Mesothelial cell of epicardium (in vitro differentiated cells): ENCODE measurements at regions not wholly inside any gene's neighbourhood (a gene's known extent, or its start where the extent isn't known, plus 50 kb on each side); places are given as distances from the start of the nearest gene placed in this dataset.

Experiments used
- DNase-seq, 2 experiments: peaks; one replicate each; pipeline ENCODE4 v3.0.0; 2021; ENCODE audit warnings: low spot score in 2 of 2; ENCODE audit not compliant: unreplicated experiment in 2 of 2
- H3K27ac Mint-ChIP-seq: 2 replicates; pipeline ENCODE4 v1.8.0; 2021; ENCODE audit warnings: mixed read lengths
- H3K27me3 Mint-ChIP-seq: 2 replicates; pipeline ENCODE4 v1.8.0; 2021; ENCODE audit warnings: low read depth, mixed read lengths
- H3K36me3 Mint-ChIP-seq: 2 replicates; pipeline ENCODE4 v1.8.0; 2021; ENCODE audit warnings: mixed read lengths
- H3K4me1 Mint-ChIP-seq: 2 replicates; pipeline ENCODE4 v1.8.0; 2021; ENCODE audit warnings: mixed read lengths
- H3K4me3 Mint-ChIP-seq: 2 replicates; pipeline ENCODE4 v1.8.0; 2021; ENCODE audit warnings: mild to moderate bottlenecking, moderate library complexity, mixed read lengths
- H3K9me3 Mint-ChIP-seq: 2 replicates; pipeline ENCODE4 v1.8.0; 2021; ENCODE audit warnings: mixed read lengths
- CTCF ChIP-seq: fragments of 200-600 bp; sonication (generic); IDR thresholded peaks from one replicate; pipeline ENCODE4 v1.5.0; 2021; ENCODE audit warnings: antibody characterized with exemption; ENCODE audit not compliant: unreplicated experiment

- Mint-ChIP-seq H3K4me1 (no peaks in the 10 kb centered on the region), H3K9me3 (peaks cover 10% of the 10 kb centered on the region), H3K36me3 (no peaks in the 10 kb centered on the region), H3K4me3 (no peak overlapping the region), H3K27ac (no peak overlapping the region), H3K27me3 (no peaks in the 10 kb centered on the region)
- no peak for DNase-seq
- no peak for TF ChIP-seq CTCF
These were observed 204.2 kb upstream of the COL8A1 start for GRCh38 chr3:99434190-99434589.

GRCh38 chr3:99430348-99431134 is 207.9 kb upstream of the COL8A1 start:
- no peak overlapping the region for H3K27ac Mint-ChIP-seq
- no peaks in the 10 kb centered on the region for H3K36me3 Mint-ChIP-seq
- DNase-seq = no peak
- H3K4me1 Mint-ChIP-seq = no peaks in the 10 kb centered on the region
- TF ChIP-seq CTCF = no peak
- H3K4me3 Mint-ChIP-seq = no peak overlapping the region
- no peaks in the 10 kb centered on the region for H3K9me3 Mint-ChIP-seq
- peaks cover 2% of the 10 kb centered on the region for H3K27me3 Mint-ChIP-seq

- H3K9me3 Mint-ChIP-seq = no peaks in the 10 kb centered on the region
- H3K4me3 Mint-ChIP-seq = no peak overlapping the region
- H3K36me3 Mint-ChIP-seq = no peaks in the 10 kb centered on the region
- H3K27me3 Mint-ChIP-seq = peaks cover 2% of the 10 kb centered on the region
- no peak for DNase-seq
- no peak overlapping the region for H3K27ac Mint-ChIP-seq
- no peak for TF ChIP-seq CTCF
- no peaks in the 10 kb centered on the region for H3K4me1 Mint-ChIP-seq
These were observed 208.9 kb upstream of the COL8A1 start for GRCh38 chr3:99429502-99429901.

- no peak overlapping the region for H3K4me3 Mint-ChIP-seq
These were observed 212.5 kb upstream of the COL8A1 start for GRCh38 chr3:99425930-99426329.

DNA sequence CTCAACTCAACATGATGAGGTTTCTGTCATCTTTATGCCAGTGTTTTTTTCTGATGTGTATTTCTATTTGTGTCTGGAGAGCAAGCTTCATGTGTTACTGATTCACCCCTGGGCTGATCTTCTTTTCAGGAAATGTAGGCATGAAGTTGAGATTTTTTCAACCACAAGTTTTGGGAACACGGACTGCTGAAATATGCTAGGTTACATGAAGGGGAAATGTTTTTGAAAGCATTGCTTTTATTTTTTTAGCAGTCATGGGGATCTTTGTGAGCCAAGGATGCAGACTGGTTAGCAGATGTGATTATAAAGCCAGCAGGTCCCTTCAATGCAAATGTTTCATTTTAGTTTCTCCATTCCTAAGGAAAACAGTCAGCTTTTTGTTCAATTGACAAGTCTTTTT is 219.3 kb upstream of the COL8A1 start:
- Mint-ChIP-seq H3K36me3 (no peaks in the 10 kb centered on the region), H3K9me3 (peaks cover 7% of the 10 kb centered on the region), H3K4me3 (no peak overlapping the region), H3K27me3 (no peaks in the 10 kb centered on the region), H3K4me1 (no peaks in the 10 kb centered on the region), H3K27ac (no peak overlapping the region)
- DNase-seq = no peak
- TF ChIP-seq CTCF = no peak

More at GRCh38 chr3:99425930-99426329, 212.5 kb upstream of the COL8A1 start:
- H3K36me3 Mint-ChIP-seq = no peaks in the 10 kb centered on the region
- H3K27ac Mint-ChIP-seq = no peak overlapping the region
- H3K9me3 Mint-ChIP-seq = no peaks in the 10 kb centered on the region
- peaks cover 2% of the 10 kb centered on the region for H3K27me3 Mint-ChIP-seq
- no peaks in the 10 kb centered on the region for H3K4me1 Mint-ChIP-seq
- no peak for DNase-seq
- TF ChIP-seq CTCF = no peak
